ENCODE measurements at regions not wholly inside any gene's neighbourhood (a gene's known extent, or its start where the extent isn't known, plus 50 kb on each side); places are given as distances from the start of the nearest gene placed in this dataset.

DNA sequence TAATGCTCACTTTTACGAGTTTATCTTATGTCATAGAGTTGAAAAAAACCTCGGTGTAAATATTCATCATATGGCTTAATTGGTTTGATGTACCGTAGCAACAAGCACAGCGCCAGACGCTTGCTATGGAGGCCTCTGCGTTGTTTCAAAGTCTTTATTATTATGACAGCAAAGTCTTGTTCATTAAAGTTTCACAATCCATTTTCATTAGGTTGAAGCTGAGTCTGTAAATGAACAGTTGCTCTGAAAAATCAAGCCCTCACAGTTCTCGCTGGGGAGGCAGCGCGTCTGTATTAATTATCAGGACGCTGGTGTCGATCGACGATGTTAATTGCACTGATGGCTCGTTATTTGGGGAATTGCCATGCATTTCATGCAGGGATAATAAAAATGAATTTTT lies 185.6 kb downstream of the INSC start:
- TF ChIP-seq, protein P1, sequence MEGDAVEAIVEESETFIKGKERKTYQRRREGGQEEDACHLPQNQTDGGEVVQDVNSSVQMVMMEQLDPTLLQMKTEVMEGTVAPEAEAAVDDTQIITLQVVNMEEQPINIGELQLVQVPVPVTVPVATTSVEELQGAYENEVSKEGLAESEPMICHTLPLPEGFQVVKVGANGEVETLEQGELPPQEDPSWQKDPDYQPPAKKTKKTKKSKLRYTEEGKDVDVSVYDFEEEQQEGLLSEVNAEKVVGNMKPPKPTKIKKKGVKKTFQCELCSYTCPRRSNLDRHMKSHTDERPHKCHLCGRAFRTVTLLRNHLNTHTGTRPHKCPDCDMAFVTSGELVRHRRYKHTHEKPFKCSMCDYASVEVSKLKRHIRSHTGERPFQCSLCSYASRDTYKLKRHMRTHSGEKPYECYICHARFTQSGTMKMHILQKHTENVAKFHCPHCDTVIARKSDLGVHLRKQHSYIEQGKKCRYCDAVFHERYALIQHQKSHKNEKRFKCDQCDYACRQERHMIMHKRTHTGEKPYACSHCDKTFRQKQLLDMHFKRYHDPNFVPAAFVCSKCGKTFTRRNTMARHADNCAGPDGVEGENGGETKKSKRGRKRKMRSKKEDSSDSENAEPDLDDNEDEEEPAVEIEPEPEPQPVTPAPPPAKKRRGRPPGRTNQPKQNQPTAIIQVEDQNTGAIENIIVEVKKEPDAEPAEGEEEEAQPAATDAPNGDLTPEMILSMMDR (IDR thresholded peaks at IDR 0.05) = no peak
- no peak for TF ChIP-seq POLR2A (IDR thresholded peaks at IDR 0.05)
- Histone ChIP-seq H3K9me3 (no peaks in the 10 kb centered on the region), H3K4me3 (no peak overlapping the region), H3K27ac (no peak overlapping the region), H3K27me3 (no peaks in the 10 kb centered on the region), H3K4me1 (no peaks in the 10 kb centered on the region), H3K36me3 (no peaks in the 10 kb centered on the region)
- no peak for DNase-seq

DNA sequence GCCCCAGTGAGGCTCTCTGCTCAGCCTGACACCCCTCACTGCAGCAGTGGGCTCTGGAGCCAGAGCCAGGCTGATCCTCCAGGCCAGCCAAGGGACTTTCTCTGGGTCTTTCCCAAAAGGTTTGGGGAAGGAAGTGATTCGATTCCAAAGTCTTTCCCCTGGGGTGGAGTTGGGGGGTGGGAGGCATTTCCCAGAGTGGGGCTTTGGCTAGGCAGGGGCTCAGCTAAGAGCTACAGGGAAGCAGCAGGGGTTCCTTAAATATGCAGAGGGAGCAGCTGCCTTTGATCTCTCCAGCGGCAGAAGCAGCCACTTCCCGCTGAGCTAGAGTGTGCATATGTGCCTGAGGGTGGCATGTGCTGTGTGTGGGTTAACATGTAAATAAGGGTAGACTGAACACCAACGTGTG lies 192.9 kb downstream of the INSC start:
- no peaks in the 10 kb centered on the region for H3K4me1 ChIP-seq
- DNase-seq = no peak
- H3K9me3 ChIP-seq = no peaks in the 10 kb centered on the region
- H3K4me3 ChIP-seq = no peak overlapping the region
- H3K36me3 ChIP-seq = no peaks in the 10 kb centered on the region
- no peak overlapping the region for H3K27ac ChIP-seq
- no peaks in the 10 kb centered on the region for H3K27me3 ChIP-seq
- no peak for TF ChIP-seq POLR2A (IDR thresholded peaks at IDR 0.05)
- TF ChIP-seq, protein P1 (IDR thresholded peaks at IDR 0.05) = no peak

DNA sequence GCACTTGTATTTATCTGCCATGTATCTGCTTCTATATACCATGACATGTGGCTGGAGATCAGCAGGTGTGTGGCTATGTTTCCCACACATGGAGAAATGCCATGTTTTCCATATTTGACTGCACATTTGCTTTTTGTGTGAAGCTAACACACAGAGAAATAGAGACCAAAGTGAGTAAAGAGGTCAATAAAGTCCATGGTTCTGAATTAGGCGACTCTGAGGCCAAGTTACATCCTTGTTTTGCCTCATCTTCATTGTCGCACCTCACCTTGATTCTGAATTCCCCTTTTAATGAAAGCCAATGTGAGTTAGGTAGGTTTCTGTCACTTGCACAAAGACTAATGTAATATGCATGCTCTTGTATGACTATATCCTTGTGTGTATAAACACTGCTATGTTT lies 194.1 kb downstream of the INSC start:
- Histone ChIP-seq H3K27ac (no peak overlapping the region), H3K4me3 (no peak overlapping the region), H3K9me3 (no peaks in the 10 kb centered on the region), H3K27me3 (no peaks in the 10 kb centered on the region), H3K36me3 (no peaks in the 10 kb centered on the region), H3K4me1 (no peaks in the 10 kb centered on the region)
- TF ChIP-seq, protein P1 (IDR thresholded peaks at IDR 0.05) = no peak
- no peak for DNase-seq

DNA sequence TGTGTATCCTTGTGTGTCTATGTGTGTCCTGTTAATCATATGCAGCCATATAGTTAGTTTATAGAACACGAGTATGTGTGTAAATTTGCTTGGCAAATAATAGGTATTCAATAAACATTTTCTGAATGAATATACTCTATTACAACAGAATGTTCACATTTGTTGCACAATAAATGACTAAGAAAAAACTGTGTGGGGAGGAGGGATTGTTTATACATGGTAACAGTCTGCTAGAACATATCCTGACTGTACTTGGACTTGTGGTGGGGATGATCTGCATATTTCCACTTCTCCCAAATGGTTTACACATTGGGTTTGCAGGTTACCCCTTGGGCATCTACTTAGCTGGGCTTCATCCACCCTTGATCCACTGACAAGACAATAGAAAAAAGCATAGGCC lies 194.6 kb downstream of the INSC start:
- Histone ChIP-seq H3K36me3 (no peaks in the 10 kb centered on the region), H3K27ac (no peak overlapping the region), H3K4me1 (no peaks in the 10 kb centered on the region), H3K9me3 (no peaks in the 10 kb centered on the region), H3K4me3 (no peak overlapping the region), H3K27me3 (no peaks in the 10 kb centered on the region)
- no peak for DNase-seq
- TF ChIP-seq, protein P1 (IDR thresholded peaks at IDR 0.05) = no peak
- no peak for TF ChIP-seq POLR2A (IDR thresholded peaks at IDR 0.05)

DNA sequence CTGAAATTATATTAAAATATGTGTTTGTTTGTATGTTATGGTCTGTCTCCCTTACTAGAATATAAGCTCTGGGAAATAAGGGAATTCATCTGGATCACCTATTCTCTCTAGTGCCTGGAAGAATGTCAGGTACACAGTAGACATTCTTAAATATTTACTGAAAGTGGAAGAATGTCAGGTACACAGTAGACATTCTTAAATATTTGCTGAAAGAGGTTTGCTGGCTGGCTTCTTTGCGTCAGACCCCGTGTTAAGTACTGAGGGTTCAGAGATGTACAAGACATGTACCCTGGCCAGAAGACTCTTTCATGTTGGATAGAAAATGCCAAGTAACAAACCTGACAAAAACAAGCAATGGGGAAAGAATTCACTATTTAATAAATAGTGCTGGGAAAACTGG lies 199.1 kb downstream of the INSC start:
- TF ChIP-seq POLR2A (IDR thresholded peaks at IDR 0.05) = no peak
- H3K4me3 ChIP-seq = no peak overlapping the region
- H3K27me3 ChIP-seq = no peaks in the 10 kb centered on the region
- no peaks in the 10 kb centered on the region for H3K9me3 ChIP-seq
- H3K27ac ChIP-seq = no peak overlapping the region
- no peaks in the 10 kb centered on the region for H3K4me1 ChIP-seq
- no peaks in the 10 kb centered on the region for H3K36me3 ChIP-seq
- no peak for DNase-seq

DNA sequence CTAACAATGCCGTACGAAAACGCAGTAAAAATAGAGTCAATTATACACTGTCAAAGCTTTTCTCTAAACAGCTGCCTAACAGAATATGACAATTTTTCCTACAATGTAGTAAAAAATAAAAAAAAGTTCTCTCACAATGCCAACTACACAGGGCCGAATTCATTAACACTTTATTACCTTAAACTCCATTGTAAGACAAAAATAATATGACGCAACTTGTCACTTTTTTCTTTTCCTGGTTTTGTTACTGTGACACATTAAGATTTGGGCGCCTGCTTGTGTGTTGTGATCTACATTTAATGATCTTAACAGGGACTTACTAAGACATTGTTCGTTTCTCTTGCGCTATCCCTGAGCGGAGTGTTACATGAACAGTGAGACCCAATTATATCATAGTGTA lies 204.1 kb downstream of the INSC start:
- Histone ChIP-seq H3K27me3 (no peaks in the 10 kb centered on the region), H3K4me3 (no peak overlapping the region), H3K36me3 (no peaks in the 10 kb centered on the region), H3K27ac (no peak overlapping the region), H3K9me3 (no peaks in the 10 kb centered on the region), H3K4me1 (no peaks in the 10 kb centered on the region)
- no peak for TF ChIP-seq POLR2A (IDR thresholded peaks at IDR 0.05)
- TF ChIP-seq, protein P1 (IDR thresholded peaks at IDR 0.05) = no peak
- DNase-seq = no peak
